Muscle layer of duodenum (tissue), 2 donors: ENCODE measurements at regions not wholly inside any gene's neighbourhood (a gene's known extent, or its start where the extent isn't known, plus 50 kb on each side); places are given as distances from the start of the nearest gene placed in this dataset.

Source experiments
- H3K27ac ChIP-seq: one replicate; pipeline ENCODE4 v1.7.0; 2013; ENCODE audit warnings: mild to moderate bottlenecking, low read length
- H3K27me3 ChIP-seq: one replicate; pipeline ENCODE4 v1.7.0; 2013; ENCODE audit warnings: low read depth, mild to moderate bottlenecking, control low read depth, low read length
- H3K36me3 ChIP-seq, 2 donors: one replicate each; pipeline ENCODE4 v1.7.0; 2013; ENCODE audit warnings: low read length in 2 of 2, control low read depth in 1 of 2, mild to moderate bottlenecking in 1 of 2; ENCODE audit not compliant: insufficient read depth in 2 of 2, control insufficient read depth in 1 of 2
- H3K4me1 ChIP-seq, 2 donors: one replicate each; pipeline ENCODE4 v1.7.0; 2013; ENCODE audit warnings: low read length in 2 of 2, mild to moderate bottlenecking in 2 of 2, control low read depth in 1 of 2, moderate library complexity in 1 of 2; ENCODE audit not compliant: insufficient read depth in 2 of 2, control insufficient read depth in 1 of 2
- H3K4me3 ChIP-seq, 2 donors: one replicate each; pipeline ENCODE4 v1.7.0; 2013; ENCODE audit warnings: low read length in 2 of 2, low read depth in 1 of 2, mild to moderate bottlenecking in 1 of 2
- H3K9me3 ChIP-seq, 2 donors: one replicate each; pipeline ENCODE4 v1.7.0; 2013; ENCODE audit warnings: low read length in 2 of 2, control low read depth in 1 of 2, mild to moderate bottlenecking in 1 of 2; ENCODE audit not compliant: control insufficient read depth in 1 of 2
- donor health status: healthy.

GRCh38 chr5:56612759-56613158 lies 202.6 kb upstream of the MAP3K1 start:
- peaks cover 17 to 28% of the 10 kb centered on the region in 2 donors for H3K4me1 ChIP-seq
- H3K9me3 ChIP-seq = peaks cover 0 to 2% of the 10 kb centered on the region in 2 donors
- no peaks in the 10 kb centered on the region for H3K27me3 ChIP-seq
- H3K27ac ChIP-seq = no peak overlapping the region
- H3K4me3 ChIP-seq = no peak overlapping the region
- H3K36me3 ChIP-seq = no peaks in the 10 kb centered on the region

- H3K4me3 ChIP-seq = no peak overlapping the region
- no peaks in the 10 kb centered on the region for H3K27me3 ChIP-seq
- peaks cover 17 to 31% of the 10 kb centered on the region in 2 donors for H3K4me1 ChIP-seq
- no peaks in the 10 kb centered on the region for H3K9me3 ChIP-seq
- H3K36me3 ChIP-seq = no peaks in the 10 kb centered on the region
- H3K27ac ChIP-seq = no peak overlapping the region
Observed at GRCh38 chr5:56612353-56612752, 203.0 kb upstream of the MAP3K1 start.

GRCh38 chr5:56610093-56610698 lies 205.2 kb upstream of the MAP3K1 start:
- Histone ChIP-seq H3K27me3 (no peaks in the 10 kb centered on the region), H3K9me3 (no peaks in the 10 kb centered on the region), H3K27ac (no peak overlapping the region), H3K4me3 (no peak overlapping the region), H3K4me1 (peaks cover 2 to 16% of the 10 kb centered on the region in 2 donors), H3K36me3 (no peaks in the 10 kb centered on the region)

GRCh38 chr5:56608217-56608925 lies 207.0 kb upstream of the MAP3K1 start:
- H3K4me1 ChIP-seq = peaks cover 0 to 7% of the 10 kb centered on the region in 2 donors
- no peak overlapping the region for H3K4me3 ChIP-seq
- H3K36me3 ChIP-seq = no peaks in the 10 kb centered on the region
- H3K27me3 ChIP-seq = no peaks in the 10 kb centered on the region
- no peaks in the 10 kb centered on the region for H3K9me3 ChIP-seq
- no peak overlapping the region for H3K27ac ChIP-seq

DNA sequence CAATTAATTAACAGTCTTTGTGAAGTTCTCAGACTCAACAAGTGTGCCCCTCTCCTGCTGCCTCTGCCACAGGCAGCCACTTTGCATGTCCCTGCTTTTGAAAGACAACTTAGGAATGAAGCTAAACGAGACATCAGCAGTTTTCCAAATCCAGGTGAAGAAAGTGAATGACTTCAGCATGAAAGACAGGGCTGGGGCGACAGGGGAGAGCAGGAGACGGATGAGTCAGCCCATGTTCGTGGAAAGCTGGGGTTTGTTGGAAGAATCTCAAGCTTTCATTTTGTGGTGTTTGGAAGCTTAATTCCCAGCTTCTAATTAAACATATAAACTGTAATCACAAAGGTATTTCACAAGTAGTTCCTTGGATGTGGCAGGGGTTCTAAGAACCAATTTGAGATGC lies 207.8 kb upstream of the MAP3K1 start:
- no peaks in the 10 kb centered on the region for H3K27me3 ChIP-seq
- no peaks in the 10 kb centered on the region for H3K36me3 ChIP-seq
- H3K4me3 ChIP-seq = no peak overlapping the region
- peaks cover 0 to 7% of the 10 kb centered on the region in 2 donors for H3K4me1 ChIP-seq
- no peaks in the 10 kb centered on the region for H3K9me3 ChIP-seq
- no peak overlapping the region for H3K27ac ChIP-seq

DNA sequence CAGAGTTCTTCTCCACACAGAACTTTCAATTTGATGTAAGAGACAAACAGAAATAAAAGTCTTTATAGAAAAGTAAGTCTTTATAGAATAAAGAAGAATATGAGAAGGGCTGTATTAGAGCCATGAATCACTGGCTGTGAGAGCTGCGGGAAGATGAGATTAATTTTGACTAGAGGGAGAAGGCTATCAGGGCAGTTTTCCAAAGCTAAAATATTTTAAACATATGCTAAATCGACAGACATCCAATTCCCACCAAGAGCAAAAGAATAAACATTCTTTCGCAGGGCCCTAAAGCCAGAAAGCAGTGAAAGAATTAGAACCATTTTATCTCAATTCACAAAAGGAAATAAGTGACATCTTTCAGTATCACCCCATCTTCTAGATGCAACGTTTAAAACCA lies 208.3 kb upstream of the MAP3K1 start:
- H3K27ac ChIP-seq = no peak overlapping the region
- H3K36me3 ChIP-seq = no peaks in the 10 kb centered on the region
- H3K4me1 ChIP-seq = peaks cover 0 to 7% of the 10 kb centered on the region in 2 donors
- no peaks in the 10 kb centered on the region for H3K9me3 ChIP-seq
- H3K4me3 ChIP-seq = no peak overlapping the region
- no peaks in the 10 kb centered on the region for H3K27me3 ChIP-seq

GRCh38 chr5:56606192-56606591 lies 209.2 kb upstream of the MAP3K1 start:
- no peak overlapping the region for H3K4me3 ChIP-seq
- H3K4me1 ChIP-seq = peaks cover 0 to 12% of the 10 kb centered on the region in 2 donors
- no peak overlapping the region for H3K27ac ChIP-seq
- no peaks in the 10 kb centered on the region for H3K9me3 ChIP-seq
- no peaks in the 10 kb centered on the region for H3K27me3 ChIP-seq
- H3K36me3 ChIP-seq = no peaks in the 10 kb centered on the region

- Histone ChIP-seq H3K27me3 (no peaks in the 10 kb centered on the region), H3K9me3 (no peaks in the 10 kb centered on the region), H3K4me1 (peaks cover 0 to 12% of the 10 kb centered on the region in 2 donors), H3K27ac (no peak overlapping the region), H3K4me3 (no peak overlapping the region), H3K36me3 (no peaks in the 10 kb centered on the region)
Observed at GRCh38 chr5:56605231-56605630, 210.1 kb upstream of the MAP3K1 start.

DNA sequence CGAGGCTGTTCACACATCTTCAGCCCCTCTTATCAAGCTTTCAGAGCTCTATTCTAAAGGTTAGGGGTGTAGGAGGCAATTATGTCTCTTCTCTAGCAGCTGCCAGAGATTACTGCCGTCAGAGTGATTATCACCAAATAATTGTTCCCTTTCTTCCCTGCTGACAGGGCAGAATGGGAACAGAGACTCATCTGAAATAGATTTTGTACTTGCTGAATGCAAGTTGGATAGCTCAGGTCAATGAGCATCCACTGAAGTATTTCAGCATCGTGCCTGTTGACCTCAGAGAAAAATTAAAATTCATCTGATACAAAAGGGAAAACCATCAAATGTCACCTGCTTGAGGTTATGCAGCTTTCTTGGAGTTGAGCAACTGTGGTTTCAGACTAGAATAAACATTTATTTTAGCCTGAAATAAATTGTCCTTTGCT lies 213.7 kb upstream of the MAP3K1 start:
- Histone ChIP-seq H3K4me1 (peaks cover 0 to 4% of the 10 kb centered on the region in 2 donors), H3K9me3 (no peaks in the 10 kb centered on the region), H3K36me3 (no peaks in the 10 kb centered on the region), H3K27ac (no peak overlapping the region), H3K4me3 (no peak overlapping the region), H3K27me3 (no peaks in the 10 kb centered on the region)

DNA sequence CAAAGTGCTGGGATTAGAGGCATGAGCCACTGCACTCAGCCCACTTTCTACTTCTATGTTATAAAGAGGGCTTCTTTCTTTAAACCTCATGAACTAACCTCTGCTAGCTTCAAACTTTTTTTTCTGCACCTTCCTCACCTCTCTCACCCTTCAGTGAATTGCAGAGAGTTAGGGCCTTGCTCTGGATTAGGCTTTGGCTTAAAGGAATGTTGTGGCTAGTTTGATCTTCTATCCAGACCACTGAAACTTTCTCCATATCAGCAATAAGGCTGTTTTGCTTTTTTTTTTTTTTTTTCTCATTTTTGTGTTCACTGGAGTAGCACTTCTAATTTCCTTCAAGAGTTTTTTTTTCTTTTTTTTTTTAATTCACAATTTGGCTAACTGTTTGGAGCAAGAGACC lies 216.4 kb upstream of the MAP3K1 start:
- no peaks in the 10 kb centered on the region for H3K27me3 ChIP-seq
- no peak overlapping the region for H3K4me3 ChIP-seq
- H3K4me1 ChIP-seq = peaks cover 0 to 4% of the 10 kb centered on the region in 2 donors
- H3K36me3 ChIP-seq = no peaks in the 10 kb centered on the region
- no peaks in the 10 kb centered on the region for H3K9me3 ChIP-seq
- no peak overlapping the region for H3K27ac ChIP-seq

- H3K27me3 ChIP-seq = no peaks in the 10 kb centered on the region
- H3K4me1 ChIP-seq = no peaks in the 10 kb centered on the region
- H3K36me3 ChIP-seq = no peaks in the 10 kb centered on the region
- no peak overlapping the region for H3K4me3 ChIP-seq
- no peaks in the 10 kb centered on the region for H3K9me3 ChIP-seq
- no peak overlapping the region for H3K27ac ChIP-seq
Observed at GRCh38 chr5:56596155-56596554, 219.2 kb upstream of the MAP3K1 start.

GRCh38 chr5:56595566-56595965 lies 219.8 kb upstream of the MAP3K1 start:
- H3K4me3 ChIP-seq = no peak overlapping the region
- no peaks in the 10 kb centered on the region for H3K4me1 ChIP-seq
- H3K9me3 ChIP-seq = no peaks in the 10 kb centered on the region
- H3K27me3 ChIP-seq = no peaks in the 10 kb centered on the region
- H3K27ac ChIP-seq = no peak overlapping the region
- H3K36me3 ChIP-seq = no peaks in the 10 kb centered on the region
